Astrocyte (in vitro differentiated cells and primary cell): ENCODE measurements at regions not wholly inside any gene's neighbourhood (a gene's known extent, or its start where the extent isn't known, plus 50 kb on each side); places are given as distances from the start of the nearest gene placed in this dataset.
A peak's percentile ranks its signal among the peaks of the same experiment; 100 is the strongest.

Experiments
- DNase-seq: peaks from one replicate; pipeline ENCODE4 v3.0.0-alpha.2; 2010; ENCODE audit warnings: low read depth
- FAIRE-seq: peaks from 2 replicates; lab custom pipeline; 2011; peaks lifted over from hg19 to GRCh38; lab: Jason Lieb, UNC
- H2AFZ ChIP-seq: 2 replicates; pipeline ENCODE4 v1.6.0; 2012; ENCODE audit warnings: low read depth, low read length, inconsistent platforms
- H3K27ac ChIP-seq: 2 replicates; pipeline ENCODE4 v1.5.1; 2011; ENCODE audit warnings: low read depth, low read length, inconsistent platforms
- H3K27me3 ChIP-seq: 2 replicates; pipeline ENCODE4 v1.6.0; 2011; ENCODE audit warnings: low read length, inconsistent platforms; ENCODE audit not compliant: insufficient read depth
- H3K36me3 ChIP-seq: 2 replicates; pipeline ENCODE4 v1.5.1; 2011; ENCODE audit warnings: low read length, inconsistent platforms; ENCODE audit not compliant: insufficient read depth
- H3K4me1 ChIP-seq: 2 replicates; pipeline ENCODE4 v1.5.1; 2011; ENCODE audit warnings: low read length, inconsistent platforms; ENCODE audit not compliant: insufficient read depth
- H3K4me2 ChIP-seq: 2 replicates; pipeline ENCODE4 v1.6.0; 2012; ENCODE audit warnings: low read length, inconsistent platforms
- H3K4me3 ChIP-seq: 2 replicates; pipeline ENCODE4 v1.5.1; 2011; ENCODE audit warnings: low read depth, mild to moderate bottlenecking, low read length, inconsistent platforms; ENCODE audit not compliant: insufficient read depth
- H3K79me2 ChIP-seq: 2 replicates; pipeline ENCODE4 v1.6.0; 2012; ENCODE audit warnings: mild to moderate bottlenecking, low read length, inconsistent platforms; ENCODE audit not compliant: insufficient read depth
- H3K9ac ChIP-seq: 2 replicates; pipeline ENCODE4 v1.6.0; 2012; ENCODE audit warnings: mild to moderate bottlenecking, low read length, inconsistent platforms
- H3K9me3 ChIP-seq: 2 replicates; pipeline ENCODE4 v1.5.1; 2012; ENCODE audit warnings: low read depth, mild to moderate bottlenecking, low read length, inconsistent platforms; ENCODE audit not compliant: insufficient read depth
- H4K20me1 ChIP-seq: 2 replicates; pipeline ENCODE4 v1.6.0; 2012; ENCODE audit warnings: low read length, inconsistent platforms; ENCODE audit not compliant: insufficient read depth
- H3K27ac Mint-ChIP-seq: one replicate; pipeline ENCODE4 v1.8.0; 2021; ENCODE audit warnings: mild to moderate bottlenecking, mixed read lengths; ENCODE audit not compliant: unreplicated experiment
- H3K27me3 Mint-ChIP-seq: one replicate; pipeline ENCODE4 v1.8.0; 2021; ENCODE audit warnings: low read depth, mixed read lengths; ENCODE audit not compliant: unreplicated experiment
- H3K36me3 Mint-ChIP-seq: one replicate; pipeline ENCODE4 v1.8.0; 2021; ENCODE audit warnings: low read depth, mixed read lengths; ENCODE audit not compliant: unreplicated experiment
- H3K4me1 Mint-ChIP-seq: one replicate; pipeline ENCODE4 v1.8.0; 2021; ENCODE audit warnings: low read depth, mixed read lengths; ENCODE audit not compliant: unreplicated experiment
- H3K4me3 Mint-ChIP-seq: one replicate; pipeline ENCODE4 v1.8.0; 2021; ENCODE audit warnings: mild to moderate bottlenecking, moderate library complexity, mixed read lengths; ENCODE audit not compliant: unreplicated experiment
- H3K9me3 Mint-ChIP-seq: one replicate; pipeline ENCODE4 v1.8.0; 2021; ENCODE audit warnings: mild to moderate bottlenecking, mixed read lengths; ENCODE audit not compliant: unreplicated experiment
- EZH2 ChIP-seq: IDR thresholded peaks from 2 replicates; pipeline ENCODE4 v1.6.1; 2012; ENCODE audit warnings: mild to moderate bottlenecking, low read length, inconsistent platforms; ENCODE audit not compliant: insufficient read depth
- TF ChIP-seq, protein P1 (sequence below): IDR thresholded peaks from 2 replicates; pipeline ENCODE4 v1.5.1; 2011; ENCODE audit warnings: low read depth, mild to moderate bottlenecking, inconsistent platforms, low read length, moderate library complexity; ENCODE audit not compliant: insufficient read depth

DNA sequence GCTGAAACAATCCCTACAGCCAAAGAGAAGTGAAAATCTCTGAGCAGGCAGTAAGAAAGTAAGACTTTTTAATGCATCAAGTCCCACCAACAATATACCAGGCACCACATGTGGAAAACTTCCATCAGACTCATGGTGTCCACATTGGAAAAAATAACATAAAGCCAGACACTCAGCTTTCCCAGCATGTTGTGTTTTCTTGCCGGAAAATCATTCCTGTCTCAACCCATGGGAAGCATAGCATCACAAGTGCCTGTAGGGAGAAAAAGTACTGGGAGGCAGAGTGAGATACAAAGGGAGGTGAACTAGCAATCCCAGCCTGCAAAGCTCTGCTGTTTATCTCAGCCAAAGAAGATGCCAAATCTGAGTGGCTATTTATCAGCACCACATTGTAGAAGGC, 868.9 kb downstream of the SI start:
- no peak for DNase-seq
- no peak for TF ChIP-seq EZH2
- TF ChIP-seq, protein P1, sequence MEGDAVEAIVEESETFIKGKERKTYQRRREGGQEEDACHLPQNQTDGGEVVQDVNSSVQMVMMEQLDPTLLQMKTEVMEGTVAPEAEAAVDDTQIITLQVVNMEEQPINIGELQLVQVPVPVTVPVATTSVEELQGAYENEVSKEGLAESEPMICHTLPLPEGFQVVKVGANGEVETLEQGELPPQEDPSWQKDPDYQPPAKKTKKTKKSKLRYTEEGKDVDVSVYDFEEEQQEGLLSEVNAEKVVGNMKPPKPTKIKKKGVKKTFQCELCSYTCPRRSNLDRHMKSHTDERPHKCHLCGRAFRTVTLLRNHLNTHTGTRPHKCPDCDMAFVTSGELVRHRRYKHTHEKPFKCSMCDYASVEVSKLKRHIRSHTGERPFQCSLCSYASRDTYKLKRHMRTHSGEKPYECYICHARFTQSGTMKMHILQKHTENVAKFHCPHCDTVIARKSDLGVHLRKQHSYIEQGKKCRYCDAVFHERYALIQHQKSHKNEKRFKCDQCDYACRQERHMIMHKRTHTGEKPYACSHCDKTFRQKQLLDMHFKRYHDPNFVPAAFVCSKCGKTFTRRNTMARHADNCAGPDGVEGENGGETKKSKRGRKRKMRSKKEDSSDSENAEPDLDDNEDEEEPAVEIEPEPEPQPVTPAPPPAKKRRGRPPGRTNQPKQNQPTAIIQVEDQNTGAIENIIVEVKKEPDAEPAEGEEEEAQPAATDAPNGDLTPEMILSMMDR = no peak
- Mint-ChIP-seq H3K36me3 (no peaks in the 10 kb centered on the region), H3K27ac (no peak overlapping the region), H3K9me3 (no peaks in the 10 kb centered on the region), H3K4me3 (no peak overlapping the region), H3K4me1 (peaks cover 9% of the 10 kb centered on the region), H3K27me3 (no peaks in the 10 kb centered on the region)
- Histone ChIP-seq H3K4me2 (no peak overlapping the region), H4K20me1 (no peaks in the 10 kb centered on the region), H2AFZ (no peak overlapping the region), H3K79me2 (no peaks in the 10 kb centered on the region), H3K9ac (no peak overlapping the region), H3K9me3 (no peaks in the 10 kb centered on the region), H3K27ac (no peak overlapping the region), H3K4me1 (no peaks in the 10 kb centered on the region), H3K4me3 (no peak overlapping the region), H3K36me3 (no peaks in the 10 kb centered on the region), H3K27me3 (no peaks in the 10 kb centered on the region)
- no peak for FAIRE-seq

DNA sequence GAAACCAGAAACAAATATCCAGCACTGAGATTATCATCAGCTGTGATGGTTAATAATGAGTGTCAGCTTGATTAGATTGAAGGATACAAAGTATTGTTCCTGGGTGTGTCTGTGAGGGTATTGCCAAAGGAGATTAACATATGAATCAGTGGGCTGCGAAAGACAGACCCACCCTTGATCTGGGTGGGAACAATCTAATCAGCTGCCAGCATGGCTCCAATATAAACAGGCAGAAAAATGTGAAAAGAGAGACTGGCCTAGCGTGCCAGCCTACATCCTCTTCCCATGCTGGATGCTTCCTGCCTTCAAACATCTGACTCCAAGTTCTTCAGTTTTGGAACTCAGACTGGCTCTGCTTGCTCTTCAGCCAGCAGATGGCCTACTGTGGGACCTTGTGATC, 869.5 kb downstream of the SI start:
- H2AFZ ChIP-seq = no peak overlapping the region
- peak overlapping the region; percentile 15 for H3K27ac Mint-ChIP-seq
- TF ChIP-seq, protein P1 = no peak
- no peak for TF ChIP-seq EZH2
- H3K27me3 Mint-ChIP-seq = no peaks in the 10 kb centered on the region
- no peak overlapping the region for H3K4me3 Mint-ChIP-seq
- H3K9me3 ChIP-seq = no peaks in the 10 kb centered on the region
- H3K79me2 ChIP-seq = no peaks in the 10 kb centered on the region
- H3K9ac ChIP-seq = no peak overlapping the region
- H3K4me3 ChIP-seq = no peak overlapping the region
- H4K20me1 ChIP-seq = no peaks in the 10 kb centered on the region
- no peaks in the 10 kb centered on the region for H3K36me3 ChIP-seq
- H3K27ac ChIP-seq = no peak overlapping the region
- H3K36me3 Mint-ChIP-seq = no peaks in the 10 kb centered on the region
- no peaks in the 10 kb centered on the region for H3K27me3 ChIP-seq
- H3K4me1 ChIP-seq = no peaks in the 10 kb centered on the region
- no peaks in the 10 kb centered on the region for H3K9me3 Mint-ChIP-seq
- H3K4me1 Mint-ChIP-seq = peaks cover 9% of the 10 kb centered on the region
- no peak for DNase-seq
- no peak for FAIRE-seq
- no peak overlapping the region for H3K4me2 ChIP-seq

DNA sequence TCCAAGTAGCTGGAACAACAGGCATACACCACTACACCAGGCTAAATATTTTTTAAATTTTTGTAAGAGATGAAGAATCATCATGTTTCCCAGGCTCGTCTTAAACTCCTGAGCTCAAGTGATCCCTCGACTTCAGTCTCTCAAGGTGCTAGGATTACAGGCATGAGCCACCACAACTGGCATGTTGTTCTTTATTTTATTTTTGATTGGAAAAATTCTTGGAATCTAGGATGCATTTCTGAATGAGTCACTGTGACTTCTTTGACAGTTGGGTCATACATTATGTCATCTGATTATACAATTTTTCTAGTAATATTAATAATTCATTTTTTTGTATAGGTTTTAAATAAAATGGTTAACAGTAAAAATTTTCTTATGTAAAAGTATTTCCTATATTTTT, 870.2 kb downstream of the SI start:
- Mint-ChIP-seq H3K4me1 (peaks cover 9% of the 10 kb centered on the region), H3K27me3 (no peaks in the 10 kb centered on the region), H3K27ac (peak overlapping the region; percentile 94), H3K36me3 (no peaks in the 10 kb centered on the region), H3K4me3 (no peak overlapping the region), H3K9me3 (no peaks in the 10 kb centered on the region)
- H3K79me2 ChIP-seq = no peaks in the 10 kb centered on the region
- no peak overlapping the region for H2AFZ ChIP-seq
- H4K20me1 ChIP-seq = no peaks in the 10 kb centered on the region
- H3K9ac ChIP-seq = no peak overlapping the region
- H3K4me3 ChIP-seq = no peak overlapping the region
- FAIRE-seq (no peak), DNase-seq (no peak)
- H3K4me2 ChIP-seq = no peak overlapping the region
- H3K27me3 ChIP-seq = no peaks in the 10 kb centered on the region
- TF ChIP-seq, protein P1 = no peak
- TF ChIP-seq EZH2 = no peak
- no peak overlapping the region for H3K27ac ChIP-seq
- H3K4me1 ChIP-seq = no peaks in the 10 kb centered on the region
- no peaks in the 10 kb centered on the region for H3K9me3 ChIP-seq
- H3K36me3 ChIP-seq = no peaks in the 10 kb centered on the region
